Mesodermal cell (in vitro differentiated cells): ENCODE measurements at regions not wholly inside any gene's neighbourhood (a gene's known extent, or its start where the extent isn't known, plus 50 kb on each side); places are given as distances from the start of the nearest gene placed in this dataset.

Experiments used
- H3K27ac ChIP-seq: 2 replicates; pipeline ENCODE4 v1.7.0; 2013; ENCODE audit warnings: mild to moderate bottlenecking, low read depth, low read length, moderate library complexity; ENCODE audit not compliant: severe bottlenecking
- H3K36me3 ChIP-seq: 2 replicates; pipeline ENCODE4 v1.7.1; 2013; ENCODE audit warnings: mild to moderate bottlenecking, low read length, moderate library complexity; ENCODE audit not compliant: control insufficient read depth, insufficient read depth
- H3K4me1 ChIP-seq: one replicate; pipeline ENCODE4 v1.7.1; 2013; ENCODE audit warnings: mild to moderate bottlenecking, low read length; ENCODE audit not compliant: insufficient read depth, control insufficient read depth, poor library complexity, severe bottlenecking
- H3K4me3 ChIP-seq: 2 replicates; pipeline ENCODE4 v1.7.0; 2013; ENCODE audit warnings: low read length, control low read depth, mild to moderate bottlenecking; ENCODE audit not compliant: insufficient read depth, poor library complexity, severe bottlenecking; ENCODE audit errors: extremely low read depth
- H3K9me3 ChIP-seq: 2 replicates; pipeline ENCODE4 v1.7.1; 2013; ENCODE audit warnings: mild to moderate bottlenecking, low read length, moderate library complexity; ENCODE audit not compliant: control insufficient read depth
- WGBS, 2 experiments: methylation state at CpG; one replicate each; pipeline ENCODE4 v1.1.5; 2013; ENCODE audit warnings: missing lambda C conversion rate in 2 of 2; ENCODE audit not compliant: insufficient coverage in 2 of 2; 5-methylcytosine and 5-hydroxymethylcytosine counted together

GRCh38 chr19:33898062-33898677 lies 101.5 kb downstream of the KCTD15 start:
- Histone ChIP-seq H3K36me3 (no peaks in the 10 kb centered on the region), H3K9me3 (peaks cover 15% of the 10 kb centered on the region), H3K27ac (no peak overlapping the region), H3K4me1 (no peaks in the 10 kb centered on the region), H3K4me3 (no peak overlapping the region)

- H3K36me3 ChIP-seq, result no peaks in the 10 kb centered on the region
- no peaks in the 10 kb centered on the region for H3K4me1 ChIP-seq
- peaks cover 15% of the 10 kb centered on the region for H3K9me3 ChIP-seq
- WGBS, 2 experiments, result 85 to 92% methylated on average over 3 of the region's 3 CpGs
- H3K27ac ChIP-seq, result no peak overlapping the region
- no peak overlapping the region for H3K4me3 ChIP-seq
Observed at GRCh38 chr19:33900817-33901216, 104.1 kb downstream of the KCTD15 start.

GRCh38 chr19:33902395-33902794 lies 105.7 kb downstream of the KCTD15 start:
- Histone ChIP-seq H3K4me3 (no peak overlapping the region), H3K27ac (no peak overlapping the region), H3K36me3 (no peaks in the 10 kb centered on the region), H3K4me1 (no peaks in the 10 kb centered on the region), H3K9me3 (peaks cover 12% of the 10 kb centered on the region)
- no CpG with 5 or more reads among the region's 3 CpGs for WGBS, 2 experiments

GRCh38 chr19:33902802-33903488 lies 106.3 kb downstream of the KCTD15 start:
- Histone ChIP-seq H3K36me3 (no peaks in the 10 kb centered on the region), H3K9me3 (peaks cover 9% of the 10 kb centered on the region), H3K4me3 (no peak overlapping the region), H3K27ac (no peak overlapping the region), H3K4me1 (no peaks in the 10 kb centered on the region)
- 88 to 93% methylated on average over 5 to 9 of the region's 22 CpGs for WGBS, 2 experiments

- Histone ChIP-seq H3K36me3 (no peaks in the 10 kb centered on the region), H3K9me3 (peaks cover 9% of the 10 kb centered on the region), H3K4me1 (no peaks in the 10 kb centered on the region), H3K4me3 (no peak overlapping the region), H3K27ac (no peak overlapping the region)
- WGBS, 2 experiments, result 86% methylated on average over 4 to 5 of the region's 9 CpGs
Observed at GRCh38 chr19:33903489-33903850, 106.8 kb downstream of the KCTD15 start.

GRCh38 chr19:33904681-33905080 lies 108.0 kb downstream of the KCTD15 start:
- Histone ChIP-seq H3K4me1 (no peaks in the 10 kb centered on the region), H3K4me3 (peak overlapping the region; percentile 46), H3K27ac (peak overlapping the region; percentile 94), H3K9me3 (peaks cover 3% of the 10 kb centered on the region), H3K36me3 (no peaks in the 10 kb centered on the region)
- WGBS, 2 experiments, result 31 to 47% methylated on average over 6 to 7 of the region's 7 CpGs

GRCh38 chr19:33905473-33905936 lies 108.8 kb downstream of the KCTD15 start:
- no peaks in the 10 kb centered on the region for H3K36me3 ChIP-seq
- H3K4me1 ChIP-seq, result no peaks in the 10 kb centered on the region
- H3K4me3 ChIP-seq, result peak overlapping the region; percentile 46
- WGBS, 2 experiments, result 2 to 3% methylated on average over 20 to 25 of the region's 26 CpGs
- H3K9me3 ChIP-seq, result peaks cover 3% of the 10 kb centered on the region
- H3K27ac ChIP-seq, result peak overlapping the region; percentile 94

GRCh38 chr19:33905937-33906577 lies 109.4 kb downstream of the KCTD15 start:
- WGBS, 2 experiments, result 0 to 1% methylated on average over 22 to 23 of the region's 60 CpGs
- Histone ChIP-seq H3K36me3 (no peaks in the 10 kb centered on the region), H3K4me3 (peak overlapping the region; percentile 46), H3K9me3 (peaks cover 3% of the 10 kb centered on the region), H3K27ac (peak overlapping the region; percentile 94), H3K4me1 (no peaks in the 10 kb centered on the region)

- peaks cover 3% of the 10 kb centered on the region for H3K9me3 ChIP-seq
- 6 to 8% methylated on average over 52 to 59 of the region's 59 CpGs for WGBS, 2 experiments
- no peaks in the 10 kb centered on the region for H3K36me3 ChIP-seq
- peak overlapping the region; percentile 68 for H3K27ac ChIP-seq
- H3K4me1 ChIP-seq, result no peaks in the 10 kb centered on the region
- H3K4me3 ChIP-seq, result peak overlapping the region; percentile 46
Observed at GRCh38 chr19:33906578-33907335, 110.1 kb downstream of the KCTD15 start.

GRCh38 chr19:33910922-33911321 lies 114.3 kb downstream of the KCTD15 start:
- Histone ChIP-seq H3K4me3 (no peak overlapping the region), H3K36me3 (no peaks in the 10 kb centered on the region), H3K9me3 (peaks cover 3% of the 10 kb centered on the region), H3K27ac (no peak overlapping the region), H3K4me1 (no peaks in the 10 kb centered on the region)
- 93 to 97% methylated on average over 4 to 7 of the region's 7 CpGs for WGBS, 2 experiments
